GM23338 (cell line): ENCODE measurements at regions not wholly inside any gene's neighbourhood (a gene's known extent, or its start where the extent isn't known, plus 50 kb on each side); places are given as distances from the start of the nearest gene placed in this dataset.

Source experiments
- ATAC-seq: fragments of 200-7000 bp; cut with Tn5 transposase; 3 replicates; pipeline ENCODE4 v1.9.1; 2020
- DNase-seq: peaks from one replicate; pipeline ENCODE4 v3.0.0-alpha.2; 2015; ENCODE audit warnings: low spot score
- H2AFZ ChIP-seq: fragments of 200-600 bp; sonication (generic); 2 replicates; pipeline ENCODE4 v1.8.0; 2016; ENCODE audit warnings: antibody characterized with exemption, mild to moderate bottlenecking, moderate library complexity
- H3F3A ChIP-seq: fragments of 200-600 bp; sonication (generic); replicated peaks from 2 replicates; pipeline ENCODE4 v1.8.0; 2017; ENCODE audit warnings: antibody characterized with exemption, mixed run types, low read depth
- H3K27ac ChIP-seq: fragments of 200-600 bp; sonication (generic); 2 replicates; pipeline ENCODE4 v1.6.1; 2016; ENCODE audit warnings: low read depth
- H3K27me3 ChIP-seq: fragments of 200-600 bp; sonication (generic); 2 replicates; pipeline ENCODE4 v1.8.0; 2016; ENCODE audit warnings: mild to moderate bottlenecking, mixed run types, moderate library complexity; ENCODE audit not compliant: insufficient read depth
- H3K36me3 ChIP-seq: fragments of 200-600 bp; sonication (generic); 2 replicates; pipeline ENCODE4 v1.8.0; 2016; ENCODE audit warnings: mild to moderate bottlenecking; ENCODE audit not compliant: insufficient read depth
- H3K4me1 ChIP-seq: fragments of 200-600 bp; sonication (generic); 2 replicates; pipeline ENCODE4 v1.8.0; 2016; ENCODE audit warnings: mild to moderate bottlenecking, moderate library complexity; ENCODE audit not compliant: insufficient read depth
- H3K4me2 ChIP-seq: fragments of 200-600 bp; sonication (generic); 2 replicates; pipeline ENCODE4 v1.7.1; 2017; ENCODE audit warnings: mixed run types
- H3K4me3 ChIP-seq: fragments of 200-600 bp; sonication (generic); 2 replicates; pipeline ENCODE4 v1.6.1; 2016; ENCODE audit warnings: mixed run types
- H3K79me2 ChIP-seq: fragments of 200-600 bp; sonication (generic); replicated peaks from 2 replicates; pipeline ENCODE4 v1.8.0; 2017; ENCODE audit warnings: mild to moderate bottlenecking; ENCODE audit not compliant: insufficient read depth
- H3K9me2 ChIP-seq: fragments of 200-600 bp; sonication (generic); 2 replicates; pipeline ENCODE4 v1.8.0; 2017; ENCODE audit not compliant: insufficient read depth
- H4K20me1 ChIP-seq: fragments of 200-600 bp; sonication (generic); replicated peaks from 2 replicates; pipeline ENCODE4 v1.8.0; 2017; ENCODE audit warnings: mild to moderate bottlenecking; ENCODE audit not compliant: insufficient read depth
- H3K27ac Mint-ChIP-seq: 2 replicates; pipeline ENCODE4 v1.8.0; 2020; ENCODE audit warnings: inconsistent platforms, mild to moderate bottlenecking, moderate library complexity, mixed read lengths
- H3K27me3 Mint-ChIP-seq: 3 replicates; pipeline ENCODE4 v1.8.0; 2022; ENCODE audit warnings: low read depth, mild to moderate bottlenecking, moderate library complexity, mixed read lengths, inconsistent platforms; ENCODE audit not compliant: insufficient read depth, poor library complexity
- H3K36me3 Mint-ChIP-seq: 3 replicates; pipeline ENCODE4 v1.8.0; 2021; ENCODE audit warnings: low read depth, mild to moderate bottlenecking, inconsistent platforms, moderate library complexity, mixed read lengths
- H3K4me1 Mint-ChIP-seq: 3 replicates; pipeline ENCODE4 v1.8.0; 2020; ENCODE audit warnings: mild to moderate bottlenecking, inconsistent platforms, mixed read lengths
- H3K4me3 Mint-ChIP-seq: 3 replicates; pipeline ENCODE4 v1.8.0; 2021; ENCODE audit warnings: moderate library complexity, mild to moderate bottlenecking, inconsistent platforms, mixed read lengths
- H3K9me3 Mint-ChIP-seq: 3 replicates; pipeline ENCODE4 v1.8.0; 2020; ENCODE audit warnings: moderate library complexity, mild to moderate bottlenecking, inconsistent platforms, mixed read lengths
- CREB1 ChIP-seq: fragments of 250-450 bp; sonication (Bioruptor Pico); IDR thresholded peaks from 2 replicates; pipeline ENCODE4 v1.5.0; 2020; ENCODE audit warnings: low read depth, mild to moderate bottlenecking, moderate library complexity
- EZH2 ChIP-seq: fragments of 200-600 bp; sonication (generic); IDR thresholded peaks from one replicate; pipeline ENCODE4 v1.8.0; 2017; ENCODE audit warnings: antibody characterized with exemption, mild to moderate bottlenecking, low read depth; ENCODE audit not compliant: unreplicated experiment
- EZH2phosphoT487 ChIP-seq: fragments of 200-600 bp; sonication (generic); IDR thresholded peaks from one replicate; pipeline ENCODE4 v1.8.1; 2018; ENCODE audit warnings: antibody characterized with exemption; ENCODE audit not compliant: unreplicated experiment
- JUNB ChIP-seq: IDR thresholded peaks from one replicate; pipeline ENCODE4 v1.6.1; 2016; ENCODE audit warnings: antibody characterized with exemption; ENCODE audit not compliant: unreplicated experiment
- NANOG ChIP-seq: IDR thresholded peaks from 2 replicates; pipeline ENCODE4 v1.6.1; 2016; ENCODE audit warnings: antibody characterized with exemption, borderline replicate concordance
- POLR2AphosphoS5 ChIP-seq: IDR thresholded peaks from 2 replicates; pipeline ENCODE4 v1.6.1; 2016; ENCODE audit warnings: antibody characterized with exemption, low read depth
- STAT1 ChIP-seq: IDR thresholded peaks from one replicate; pipeline ENCODE4 v1.6.1; 2016; ENCODE audit warnings: antibody characterized with exemption; ENCODE audit not compliant: unreplicated experiment
- ZNF114 ChIP-seq: fragments of 250-450 bp; sonication (Bioruptor Pico); IDR thresholded peaks from 2 replicates; pipeline ENCODE4 v1.5.0; 2020; ENCODE audit warnings: mild to moderate bottlenecking, moderate library complexity
- ZNF331 ChIP-seq: fragments of 250-450 bp; sonication (Bioruptor Pico); IDR thresholded peaks from 2 replicates; pipeline ENCODE4 v1.5.0; 2020; ENCODE audit warnings: low read depth, mild to moderate bottlenecking, moderate library complexity
- TF ChIP-seq, protein P1 (sequence below), 2 experiments: fragments of 200-600 bp in 1 of 2; sonication (generic) in 1 of 2; conservative IDR thresholded peaks; 2 replicates each; pipeline versions ENCODE4 v1.5.1 to v1.6.1; 2016 to 2017; ENCODE audit warnings: antibody characterized with exemption in 2 of 2, low read depth in 2 of 2, mild to moderate bottlenecking in 2 of 2, moderate library complexity in 1 of 2
- TF ChIP-seq, protein P2 (sequence below): IDR thresholded peaks from 2 replicates; pipeline ENCODE4 v1.6.1; 2016; ENCODE audit warnings: antibody characterized with exemption
- TF ChIP-seq, protein P3 (sequence below): fragments of 250-450 bp; sonication (Bioruptor Pico); IDR thresholded peaks from 2 replicates; pipeline ENCODE4 v1.5.0; 2020; ENCODE audit warnings: mild to moderate bottlenecking, moderate library complexity
- TF ChIP-seq, protein P4 (sequence below): IDR thresholded peaks from one replicate; pipeline ENCODE4 v1.6.1; 2018; ENCODE audit warnings: antibody characterized with exemption; ENCODE audit not compliant: unreplicated experiment

DNA sequence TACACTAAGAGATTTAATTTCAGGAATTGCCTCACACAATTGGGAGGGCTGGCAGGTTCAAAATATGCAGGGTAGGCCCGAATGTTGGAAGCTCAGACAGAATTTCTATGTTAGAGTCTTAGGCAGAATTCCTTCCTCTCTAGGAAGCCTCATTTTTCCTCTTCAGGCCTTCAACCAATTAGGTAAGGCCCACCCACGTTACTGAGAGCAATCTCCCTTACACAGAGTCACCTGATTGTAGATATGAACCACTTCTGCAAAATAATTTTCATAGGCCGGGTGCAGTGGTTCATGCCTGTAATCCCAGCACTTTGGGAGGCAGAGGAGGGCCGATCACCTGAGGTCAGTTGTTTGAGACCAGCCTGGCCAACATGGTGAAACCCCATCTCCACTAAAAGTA, 50.2 kb upstream of the HIVEP1 start:
- H3K4me3 Mint-ChIP-seq = no peak overlapping the region
- Histone ChIP-seq H2AFZ (no peak overlapping the region), H3K9me2 (peaks cover 24% of the 10 kb centered on the region), H3K4me2 (no peak overlapping the region), H3K27ac (no peak overlapping the region), H3K4me1 (no peaks in the 10 kb centered on the region), H4K20me1 (no peaks in the 10 kb centered on the region), H3F3A (no peaks in the 10 kb centered on the region), H3K27me3 (no peaks in the 10 kb centered on the region), H3K79me2 (no peaks in the 10 kb centered on the region), H3K36me3 (no peaks in the 10 kb centered on the region), H3K4me3 (no peak overlapping the region)
- ATAC-seq (no peak), DNase-seq (no peak)
- peaks cover 15% of the 10 kb centered on the region for H3K4me1 Mint-ChIP-seq
- peaks cover 3% of the 10 kb centered on the region for H3K27me3 Mint-ChIP-seq
- TF ChIP-seq EZH2 (no peak), ZNF331 (CRISPR knock-in tag) (no peak), NANOG (no peak), EZH2phosphoT487 (no peak), STAT1 (no peak), CREB1 (CRISPR knock-in tag) (no peak), POLR2AphosphoS5 (no peak), ZNF114 (CRISPR knock-in tag) (no peak), JUNB (no peak)
- TF ChIP-seq, protein P1, sequence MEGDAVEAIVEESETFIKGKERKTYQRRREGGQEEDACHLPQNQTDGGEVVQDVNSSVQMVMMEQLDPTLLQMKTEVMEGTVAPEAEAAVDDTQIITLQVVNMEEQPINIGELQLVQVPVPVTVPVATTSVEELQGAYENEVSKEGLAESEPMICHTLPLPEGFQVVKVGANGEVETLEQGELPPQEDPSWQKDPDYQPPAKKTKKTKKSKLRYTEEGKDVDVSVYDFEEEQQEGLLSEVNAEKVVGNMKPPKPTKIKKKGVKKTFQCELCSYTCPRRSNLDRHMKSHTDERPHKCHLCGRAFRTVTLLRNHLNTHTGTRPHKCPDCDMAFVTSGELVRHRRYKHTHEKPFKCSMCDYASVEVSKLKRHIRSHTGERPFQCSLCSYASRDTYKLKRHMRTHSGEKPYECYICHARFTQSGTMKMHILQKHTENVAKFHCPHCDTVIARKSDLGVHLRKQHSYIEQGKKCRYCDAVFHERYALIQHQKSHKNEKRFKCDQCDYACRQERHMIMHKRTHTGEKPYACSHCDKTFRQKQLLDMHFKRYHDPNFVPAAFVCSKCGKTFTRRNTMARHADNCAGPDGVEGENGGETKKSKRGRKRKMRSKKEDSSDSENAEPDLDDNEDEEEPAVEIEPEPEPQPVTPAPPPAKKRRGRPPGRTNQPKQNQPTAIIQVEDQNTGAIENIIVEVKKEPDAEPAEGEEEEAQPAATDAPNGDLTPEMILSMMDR (conservative IDR thresholded peaks at IDR 0.05; ENCODE audit: low read depth in 2 of 2) = no peak
- TF ChIP-seq, protein P2, sequence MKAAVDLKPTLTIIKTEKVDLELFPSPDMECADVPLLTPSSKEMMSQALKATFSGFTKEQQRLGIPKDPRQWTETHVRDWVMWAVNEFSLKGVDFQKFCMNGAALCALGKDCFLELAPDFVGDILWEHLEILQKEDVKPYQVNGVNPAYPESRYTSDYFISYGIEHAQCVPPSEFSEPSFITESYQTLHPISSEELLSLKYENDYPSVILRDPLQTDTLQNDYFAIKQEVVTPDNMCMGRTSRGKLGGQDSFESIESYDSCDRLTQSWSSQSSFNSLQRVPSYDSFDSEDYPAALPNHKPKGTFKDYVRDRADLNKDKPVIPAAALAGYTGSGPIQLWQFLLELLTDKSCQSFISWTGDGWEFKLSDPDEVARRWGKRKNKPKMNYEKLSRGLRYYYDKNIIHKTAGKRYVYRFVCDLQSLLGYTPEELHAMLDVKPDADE = no peak
- TF ChIP-seq, protein P3, sequence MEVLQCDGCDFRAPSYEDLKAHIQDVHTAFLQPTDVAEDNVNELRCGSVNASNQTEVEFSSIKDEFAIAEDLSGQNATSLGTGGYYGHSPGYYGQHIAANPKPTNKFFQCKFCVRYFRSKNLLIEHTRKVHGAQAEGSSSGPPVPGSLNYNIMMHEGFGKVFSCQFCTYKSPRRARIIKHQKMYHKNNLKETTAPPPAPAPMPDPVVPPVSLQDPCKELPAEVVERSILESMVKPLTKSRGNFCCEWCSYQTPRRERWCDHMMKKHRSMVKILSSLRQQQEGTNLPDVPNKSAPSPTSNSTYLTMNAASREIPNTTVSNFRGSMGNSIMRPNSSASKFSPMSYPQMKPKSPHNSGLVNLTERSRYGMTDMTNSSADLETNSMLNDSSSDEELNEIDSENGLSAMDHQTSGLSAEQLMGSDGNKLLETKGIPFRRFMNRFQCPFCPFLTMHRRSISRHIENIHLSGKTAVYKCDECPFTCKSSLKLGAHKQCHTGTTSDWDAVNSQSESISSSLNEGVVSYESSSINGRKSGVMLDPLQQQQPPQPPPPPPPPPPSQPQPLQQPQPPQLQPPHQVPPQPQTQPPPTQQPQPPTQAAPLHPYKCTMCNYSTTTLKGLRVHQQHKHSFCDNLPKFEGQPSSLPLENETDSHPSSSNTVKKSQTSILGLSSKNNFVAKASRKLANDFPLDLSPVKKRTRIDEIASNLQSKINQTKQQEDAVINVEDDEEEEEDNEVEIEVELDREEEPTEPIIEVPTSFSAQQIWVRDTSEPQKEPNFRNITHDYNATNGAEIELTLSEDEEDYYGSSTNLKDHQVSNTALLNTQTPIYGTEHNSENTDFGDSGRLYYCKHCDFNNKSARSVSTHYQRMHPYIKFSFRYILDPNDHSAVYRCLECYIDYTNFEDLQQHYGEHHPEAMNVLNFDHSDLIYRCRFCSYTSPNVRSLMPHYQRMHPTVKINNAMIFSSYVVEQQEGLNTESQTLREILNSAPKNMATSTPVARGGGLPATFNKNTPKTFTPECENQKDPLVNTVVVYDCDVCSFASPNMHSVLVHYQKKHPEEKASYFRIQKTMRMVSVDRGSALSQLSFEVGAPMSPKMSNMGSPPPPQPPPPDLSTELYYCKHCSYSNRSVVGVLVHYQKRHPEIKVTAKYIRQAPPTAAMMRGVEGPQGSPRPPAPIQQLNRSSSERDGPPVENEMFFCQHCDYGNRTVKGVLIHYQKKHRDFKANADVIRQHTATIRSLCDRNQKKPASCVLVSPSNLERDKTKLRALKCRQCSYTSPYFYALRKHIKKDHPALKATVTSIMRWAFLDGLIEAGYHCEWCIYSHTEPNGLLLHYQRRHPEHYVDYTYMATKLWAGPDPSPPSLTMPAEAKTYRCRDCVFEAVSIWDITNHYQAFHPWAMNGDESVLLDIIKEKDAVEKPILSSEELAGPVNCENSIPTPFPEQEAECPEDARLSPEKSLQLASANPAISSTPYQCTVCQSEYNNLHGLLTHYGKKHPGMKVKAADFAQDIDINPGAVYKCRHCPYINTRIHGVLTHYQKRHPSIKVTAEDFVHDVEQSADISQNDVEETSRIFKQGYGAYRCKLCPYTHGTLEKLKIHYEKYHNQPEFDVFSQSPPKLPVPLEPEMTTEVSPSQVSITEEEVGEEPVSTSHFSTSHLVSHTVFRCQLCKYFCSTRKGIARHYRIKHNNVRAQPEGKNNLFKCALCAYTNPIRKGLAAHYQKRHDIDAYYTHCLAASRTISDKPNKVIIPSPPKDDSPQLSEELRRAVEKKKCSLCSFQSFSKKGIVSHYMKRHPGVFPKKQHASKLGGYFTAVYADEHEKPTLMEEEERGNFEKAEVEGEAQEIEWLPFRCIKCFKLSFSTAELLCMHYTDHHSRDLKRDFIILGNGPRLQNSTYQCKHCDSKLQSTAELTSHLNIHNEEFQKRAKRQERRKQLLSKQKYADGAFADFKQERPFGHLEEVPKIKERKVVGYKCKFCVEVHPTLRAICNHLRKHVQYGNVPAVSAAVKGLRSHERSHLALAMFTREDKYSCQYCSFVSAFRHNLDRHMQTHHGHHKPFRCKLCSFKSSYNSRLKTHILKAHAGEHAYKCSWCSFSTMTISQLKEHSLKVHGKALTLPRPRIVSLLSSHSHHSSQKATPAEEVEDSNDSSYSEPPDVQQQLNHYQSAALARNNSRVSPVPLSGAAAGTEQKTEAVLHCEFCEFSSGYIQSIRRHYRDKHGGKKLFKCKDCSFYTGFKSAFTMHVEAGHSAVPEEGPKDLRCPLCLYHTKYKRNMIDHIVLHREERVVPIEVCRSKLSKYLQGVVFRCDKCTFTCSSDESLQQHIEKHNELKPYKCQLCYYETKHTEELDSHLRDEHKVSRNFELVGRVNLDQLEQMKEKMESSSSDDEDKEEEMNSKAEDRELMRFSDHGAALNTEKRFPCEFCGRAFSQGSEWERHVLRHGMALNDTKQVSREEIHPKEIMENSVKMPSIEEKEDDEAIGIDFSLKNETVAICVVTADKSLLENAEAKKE = no peak
- TF ChIP-seq, protein P4, sequence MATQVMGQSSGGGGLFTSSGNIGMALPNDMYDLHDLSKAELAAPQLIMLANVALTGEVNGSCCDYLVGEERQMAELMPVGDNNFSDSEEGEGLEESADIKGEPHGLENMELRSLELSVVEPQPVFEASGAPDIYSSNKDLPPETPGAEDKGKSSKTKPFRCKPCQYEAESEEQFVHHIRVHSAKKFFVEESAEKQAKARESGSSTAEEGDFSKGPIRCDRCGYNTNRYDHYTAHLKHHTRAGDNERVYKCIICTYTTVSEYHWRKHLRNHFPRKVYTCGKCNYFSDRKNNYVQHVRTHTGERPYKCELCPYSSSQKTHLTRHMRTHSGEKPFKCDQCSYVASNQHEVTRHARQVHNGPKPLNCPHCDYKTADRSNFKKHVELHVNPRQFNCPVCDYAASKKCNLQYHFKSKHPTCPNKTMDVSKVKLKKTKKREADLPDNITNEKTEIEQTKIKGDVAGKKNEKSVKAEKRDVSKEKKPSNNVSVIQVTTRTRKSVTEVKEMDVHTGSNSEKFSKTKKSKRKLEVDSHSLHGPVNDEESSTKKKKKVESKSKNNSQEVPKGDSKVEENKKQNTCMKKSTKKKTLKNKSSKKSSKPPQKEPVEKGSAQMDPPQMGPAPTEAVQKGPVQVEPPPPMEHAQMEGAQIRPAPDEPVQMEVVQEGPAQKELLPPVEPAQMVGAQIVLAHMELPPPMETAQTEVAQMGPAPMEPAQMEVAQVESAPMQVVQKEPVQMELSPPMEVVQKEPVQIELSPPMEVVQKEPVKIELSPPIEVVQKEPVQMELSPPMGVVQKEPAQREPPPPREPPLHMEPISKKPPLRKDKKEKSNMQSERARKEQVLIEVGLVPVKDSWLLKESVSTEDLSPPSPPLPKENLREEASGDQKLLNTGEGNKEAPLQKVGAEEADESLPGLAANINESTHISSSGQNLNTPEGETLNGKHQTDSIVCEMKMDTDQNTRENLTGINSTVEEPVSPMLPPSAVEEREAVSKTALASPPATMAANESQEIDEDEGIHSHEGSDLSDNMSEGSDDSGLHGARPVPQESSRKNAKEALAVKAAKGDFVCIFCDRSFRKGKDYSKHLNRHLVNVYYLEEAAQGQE = no peak
- peaks cover 5% of the 10 kb centered on the region for H3K36me3 Mint-ChIP-seq
- H3K27ac Mint-ChIP-seq = no peak overlapping the region
- H3K9me3 Mint-ChIP-seq = peaks cover under 1% of the 10 kb centered on the region; the same call in 1 of the 3 replicates
